Activated T-helper 17 cell treated with anti-CD3 and anti-CD28 coated beads, Interleukin-2, amount 50 U/mL, for 72 hours (primary cell): ENCODE measurements at regions not wholly inside any gene's neighbourhood (a gene's known extent, or its start where the extent isn't known, plus 50 kb on each side); places are given as distances from the start of the nearest gene placed in this dataset.

ENCODE experiments used
- ATAC-seq: fragments of 150-1000 bp; cut with Tn5 transposase; replicated peaks from 2 replicates; pipeline ENCODE4 v1.10.0; 2021; ENCODE audit warnings: mild to moderate bottlenecking, moderate library complexity
- H3K27ac Mint-ChIP-seq: one replicate; pipeline ENCODE4 v1.8.0; 2022; ENCODE audit warnings: mixed read lengths
- H3K27me3 Mint-ChIP-seq: one replicate; pipeline ENCODE4 v1.8.0; 2022; ENCODE audit warnings: mixed read lengths
- H3K36me3 Mint-ChIP-seq: one replicate; pipeline ENCODE4 v1.8.0; 2022; ENCODE audit warnings: low read depth, mild to moderate bottlenecking, mixed read lengths
- H3K4me1 Mint-ChIP-seq: one replicate; pipeline ENCODE4 v1.8.0; 2022; ENCODE audit warnings: mixed read lengths
- H3K4me3 Mint-ChIP-seq: one replicate; pipeline ENCODE4 v1.8.0; 2022; ENCODE audit warnings: mild to moderate bottlenecking, mixed read lengths
- H3K9me3 Mint-ChIP-seq: one replicate; pipeline ENCODE4 v1.8.0; 2022; ENCODE audit warnings: mixed read lengths

DNA sequence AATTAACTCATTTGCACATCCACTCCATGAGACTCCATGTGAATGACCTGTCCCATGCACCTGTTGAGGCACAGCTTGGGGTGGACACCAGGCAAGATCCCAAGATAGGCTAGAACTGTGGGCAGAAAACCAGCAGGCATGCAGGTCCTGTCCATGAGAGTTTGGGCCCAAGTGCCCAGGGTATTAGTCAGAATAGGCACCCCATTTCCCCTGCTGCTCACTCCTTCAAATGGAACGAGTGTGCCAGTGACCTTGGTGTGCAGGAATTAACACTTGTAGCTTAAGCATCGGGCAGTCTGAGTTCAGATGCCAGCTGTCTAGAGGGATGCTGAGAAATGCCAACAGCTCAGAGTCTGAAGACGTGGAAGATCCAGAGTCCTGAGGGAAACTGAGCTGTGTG is 254.1 kb upstream of the GLI3 start:
- Mint-ChIP-seq H3K27me3 (peaks cover 16% of the 10 kb centered on the region), H3K36me3 (no peaks in the 10 kb centered on the region), H3K4me3 (no peak overlapping the region), H3K9me3 (peaks cover 4% of the 10 kb centered on the region), H3K4me1 (peaks cover 4% of the 10 kb centered on the region), H3K27ac (no peak overlapping the region)
- no peak for ATAC-seq

DNA sequence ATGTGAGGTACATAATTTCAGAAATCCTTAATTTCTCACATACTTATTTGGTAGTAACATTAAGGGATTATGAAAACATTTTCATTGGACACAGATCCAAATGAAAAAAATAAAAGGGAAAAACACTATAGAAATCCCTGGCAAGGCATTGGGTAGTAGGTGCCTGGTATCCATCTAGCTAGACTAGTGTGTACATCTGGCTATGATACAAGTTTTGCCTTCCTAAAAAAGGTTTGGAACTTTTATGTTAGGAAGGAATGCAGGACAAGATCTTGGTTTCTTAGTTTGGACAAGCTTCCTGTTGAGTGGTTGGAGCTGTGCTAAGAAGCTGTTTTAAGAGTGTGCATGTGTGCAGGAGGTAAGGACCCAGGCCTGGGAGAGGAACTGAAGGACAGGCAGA is 252.3 kb upstream of the GLI3 start:
- no peaks in the 10 kb centered on the region for H3K36me3 Mint-ChIP-seq
- H3K9me3 Mint-ChIP-seq: peaks cover 4% of the 10 kb centered on the region
- H3K27ac Mint-ChIP-seq: no peak overlapping the region
- ATAC-seq: no peak
- peaks cover 4% of the 10 kb centered on the region for H3K4me1 Mint-ChIP-seq
- H3K27me3 Mint-ChIP-seq: peaks cover 5% of the 10 kb centered on the region
- no peak overlapping the region for H3K4me3 Mint-ChIP-seq

DNA sequence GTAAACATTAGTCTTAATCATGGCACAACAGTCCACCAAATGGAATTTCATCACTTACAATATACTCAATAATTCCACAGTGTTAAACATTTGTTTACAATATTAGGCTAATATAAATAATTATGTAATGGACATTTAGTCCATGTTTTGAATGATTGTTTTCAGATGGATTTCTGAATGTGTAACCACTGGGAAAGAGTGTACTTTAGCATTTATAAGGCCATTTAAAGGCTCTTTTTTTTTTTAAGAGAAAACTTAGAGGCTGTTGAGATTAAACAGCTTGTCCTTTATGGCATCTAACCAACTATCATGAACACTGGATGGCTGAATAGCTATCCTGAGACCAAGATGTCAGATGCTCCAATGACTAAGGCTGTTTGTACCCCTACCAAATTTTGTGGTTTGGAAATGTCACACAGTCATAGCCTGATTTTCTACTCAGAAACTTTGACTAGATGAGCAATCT is 248.3 kb upstream of the GLI3 start:
- Mint-ChIP-seq H3K9me3 (peaks cover 4% of the 10 kb centered on the region), H3K36me3 (no peaks in the 10 kb centered on the region), H3K4me3 (no peak overlapping the region), H3K27me3 (no peaks in the 10 kb centered on the region), H3K4me1 (no peaks in the 10 kb centered on the region), H3K27ac (no peak overlapping the region)
- ATAC-seq: peak; percentile 60

DNA sequence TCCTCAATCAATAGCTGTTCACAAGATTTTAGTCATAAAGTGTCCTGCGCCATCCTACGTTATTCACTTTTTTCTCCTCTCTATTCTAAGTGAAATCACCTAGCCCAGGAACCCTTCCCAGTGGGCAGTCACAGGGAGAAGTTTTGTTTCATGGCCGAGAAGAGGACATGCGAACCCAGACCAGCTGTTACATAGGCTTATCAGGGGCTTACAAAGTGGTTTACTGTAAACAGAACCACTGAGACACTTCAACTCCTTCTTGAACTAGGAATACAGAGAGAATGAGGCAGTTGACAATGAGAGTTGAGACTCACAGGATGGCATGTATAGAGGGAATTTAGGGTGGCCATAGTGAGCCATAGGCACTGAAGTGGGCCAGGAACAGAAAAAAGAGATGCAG is 246.9 kb upstream of the GLI3 start:
- H3K27me3 Mint-ChIP-seq: no peaks in the 10 kb centered on the region
- H3K4me3 Mint-ChIP-seq: no peak overlapping the region
- peaks cover 4% of the 10 kb centered on the region for H3K9me3 Mint-ChIP-seq
- H3K27ac Mint-ChIP-seq: no peak overlapping the region
- ATAC-seq: no peak
- H3K4me1 Mint-ChIP-seq: no peaks in the 10 kb centered on the region
- H3K36me3 Mint-ChIP-seq: no peaks in the 10 kb centered on the region

DNA sequence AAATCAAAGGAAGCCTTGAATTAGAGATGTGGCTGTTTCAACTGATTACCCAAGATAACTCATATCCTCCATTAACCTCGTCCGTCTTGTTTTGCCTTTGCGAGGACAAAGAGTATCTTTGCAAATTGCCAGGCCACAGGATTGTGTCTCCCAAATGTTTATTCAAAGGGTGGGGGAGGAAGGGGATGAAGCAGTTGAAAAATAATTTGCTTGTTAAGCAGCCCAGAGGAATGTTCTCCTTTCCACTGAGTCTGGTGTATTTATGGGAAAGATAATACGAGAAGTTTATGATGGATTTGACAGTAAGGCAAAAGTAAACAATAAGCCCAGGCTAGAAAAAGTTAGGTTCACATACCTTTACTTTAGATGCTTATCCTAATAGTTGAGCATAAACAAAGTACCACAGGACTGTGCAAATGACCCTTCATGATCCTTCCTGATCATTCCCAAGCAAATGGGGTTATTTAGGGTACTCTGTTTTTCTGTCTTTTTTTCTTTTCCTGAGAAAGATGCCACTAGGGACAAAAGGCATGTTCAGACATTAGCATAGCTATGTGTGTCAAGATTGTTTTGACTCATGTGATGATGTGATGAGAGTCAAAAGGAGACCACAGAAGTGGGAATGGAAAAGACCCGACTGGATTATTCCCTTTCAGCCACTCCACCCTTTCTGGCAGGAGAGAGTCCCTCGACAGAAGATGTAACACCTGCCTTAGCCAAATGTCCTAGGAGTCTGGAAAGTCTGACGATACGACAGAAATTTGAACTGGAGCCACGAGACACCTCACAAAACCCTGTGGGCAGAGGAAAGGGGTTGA is 243.0 kb upstream of the GLI3 start:
- Mint-ChIP-seq H3K36me3 (no peaks in the 10 kb centered on the region), H3K4me3 (no peak overlapping the region), H3K9me3 (peaks cover 1% of the 10 kb centered on the region), H3K27me3 (no peaks in the 10 kb centered on the region), H3K4me1 (no peaks in the 10 kb centered on the region), H3K27ac (no peak overlapping the region)
- ATAC-seq: no peak

DNA sequence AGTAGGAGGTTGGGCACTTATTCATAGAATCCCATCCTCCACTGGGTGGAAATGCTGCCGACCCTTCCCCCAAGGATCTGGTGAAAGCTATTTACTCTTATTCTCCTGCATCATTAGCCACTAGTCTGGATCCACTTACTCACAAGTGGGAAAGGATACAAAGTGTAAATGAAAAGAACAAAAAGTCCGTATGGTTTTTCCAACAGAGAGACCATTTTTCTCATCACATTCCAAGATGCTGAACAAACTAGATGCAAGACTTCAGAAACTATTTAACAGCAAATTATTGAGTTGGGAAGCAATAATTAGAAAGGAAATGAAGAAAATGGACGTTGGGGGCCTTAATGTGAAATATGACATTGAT is 242.4 kb upstream of the GLI3 start:
- no peaks in the 10 kb centered on the region for H3K4me1 Mint-ChIP-seq
- H3K36me3 Mint-ChIP-seq: no peaks in the 10 kb centered on the region
- no peak overlapping the region for H3K4me3 Mint-ChIP-seq
- ATAC-seq: no peak
- H3K9me3 Mint-ChIP-seq: peaks cover 7% of the 10 kb centered on the region
- H3K27me3 Mint-ChIP-seq: no peaks in the 10 kb centered on the region
- no peak overlapping the region for H3K27ac Mint-ChIP-seq

DNA sequence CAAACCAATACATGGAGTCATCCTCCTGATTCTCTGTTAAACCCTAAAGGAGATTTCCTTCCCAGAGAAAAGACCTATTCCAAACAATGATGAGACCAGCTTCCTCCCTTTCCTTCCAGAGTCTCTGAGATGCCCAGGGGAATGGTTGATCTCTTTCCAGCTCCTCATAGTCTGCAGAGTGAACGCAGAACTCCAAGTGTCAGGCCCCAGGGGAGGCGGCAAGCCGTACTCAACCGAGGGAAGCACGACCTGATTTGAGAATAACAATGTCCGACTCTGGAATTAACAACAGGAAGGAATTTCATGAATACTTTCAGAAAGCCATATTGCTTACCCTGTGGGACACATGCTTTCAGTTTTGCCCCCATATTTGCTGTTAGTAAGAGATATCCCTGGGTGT is 241.7 kb upstream of the GLI3 start:
- H3K27ac Mint-ChIP-seq: no peak overlapping the region
- no peaks in the 10 kb centered on the region for H3K4me1 Mint-ChIP-seq
- H3K9me3 Mint-ChIP-seq: peaks cover 11% of the 10 kb centered on the region
- H3K4me3 Mint-ChIP-seq: no peak overlapping the region
- H3K36me3 Mint-ChIP-seq: no peaks in the 10 kb centered on the region
- H3K27me3 Mint-ChIP-seq: no peaks in the 10 kb centered on the region
- ATAC-seq: no peak

DNA sequence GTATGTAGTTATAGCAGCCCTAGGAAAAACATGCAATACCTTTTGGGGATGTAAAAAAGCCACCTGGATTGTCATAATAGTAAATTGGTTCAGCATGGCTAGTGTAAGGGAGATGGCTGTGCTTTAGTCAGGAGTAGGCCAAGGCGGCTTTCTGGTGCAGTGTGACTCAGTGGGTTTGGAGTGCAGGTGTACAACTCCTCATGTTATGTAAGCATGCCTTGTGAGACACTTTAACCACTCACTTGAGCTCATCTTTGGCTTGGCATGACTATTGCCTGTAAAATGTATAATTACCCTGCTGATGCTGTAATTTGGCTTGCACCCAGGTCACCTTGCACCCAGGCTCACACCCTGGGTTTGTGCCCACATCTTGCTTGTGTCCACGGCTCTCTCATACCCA is 239.2 kb upstream of the GLI3 start:
- no peak overlapping the region for H3K4me3 Mint-ChIP-seq
- H3K27me3 Mint-ChIP-seq: no peaks in the 10 kb centered on the region
- H3K9me3 Mint-ChIP-seq: peaks cover 16% of the 10 kb centered on the region
- no peaks in the 10 kb centered on the region for H3K4me1 Mint-ChIP-seq
- no peak for ATAC-seq
- H3K27ac Mint-ChIP-seq: no peak overlapping the region
- H3K36me3 Mint-ChIP-seq: no peaks in the 10 kb centered on the region

DNA sequence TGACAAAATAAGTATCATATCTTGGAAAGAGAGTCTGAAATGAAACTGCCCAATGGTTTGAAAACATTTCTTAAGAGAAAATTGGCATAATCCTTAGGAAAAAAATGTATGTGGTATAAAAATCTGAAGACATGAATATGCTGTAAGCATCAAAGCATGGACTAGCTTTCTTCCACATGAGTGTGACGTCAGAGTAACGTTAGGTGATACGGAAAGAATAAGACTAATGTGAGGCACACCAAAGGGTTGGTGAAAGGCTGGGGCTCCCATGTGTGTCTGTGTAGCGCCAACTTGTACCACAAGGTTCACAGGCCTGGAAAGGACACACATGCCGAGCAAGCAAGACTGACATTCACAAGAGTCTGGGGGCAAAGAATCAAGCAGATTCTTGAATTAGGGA is 238.1 kb upstream of the GLI3 start:
- Mint-ChIP-seq H3K36me3 (no peaks in the 10 kb centered on the region), H3K27ac (no peak overlapping the region), H3K4me3 (no peak overlapping the region), H3K9me3 (peaks cover 16% of the 10 kb centered on the region), H3K4me1 (no peaks in the 10 kb centered on the region), H3K27me3 (no peaks in the 10 kb centered on the region)
- ATAC-seq: no peak

DNA sequence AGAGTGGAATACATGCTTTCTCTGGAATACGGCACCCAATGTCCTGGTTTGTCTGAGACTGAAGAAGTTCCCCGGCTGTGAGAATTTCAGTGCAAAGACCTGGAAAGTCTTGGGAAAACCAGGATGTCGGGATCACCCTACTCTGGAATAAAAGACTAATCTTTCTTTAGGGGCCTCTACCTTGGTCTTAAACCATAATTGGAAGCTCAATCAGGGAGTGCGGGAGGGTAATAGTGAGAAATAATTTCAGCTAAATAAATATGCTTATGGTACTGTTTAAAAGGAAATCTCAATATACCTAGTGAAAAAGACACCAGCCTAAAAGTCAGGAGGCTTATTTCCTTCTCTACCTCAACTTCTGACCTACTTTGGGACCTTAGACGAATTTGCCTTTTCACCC is 236.1 kb upstream of the GLI3 start:
- ATAC-seq: no peak
- no peaks in the 10 kb centered on the region for H3K36me3 Mint-ChIP-seq
- no peak overlapping the region for H3K27ac Mint-ChIP-seq
- peaks cover 16% of the 10 kb centered on the region for H3K9me3 Mint-ChIP-seq
- H3K4me3 Mint-ChIP-seq: no peak overlapping the region
- H3K27me3 Mint-ChIP-seq: no peaks in the 10 kb centered on the region
- H3K4me1 Mint-ChIP-seq: no peaks in the 10 kb centered on the region

DNA sequence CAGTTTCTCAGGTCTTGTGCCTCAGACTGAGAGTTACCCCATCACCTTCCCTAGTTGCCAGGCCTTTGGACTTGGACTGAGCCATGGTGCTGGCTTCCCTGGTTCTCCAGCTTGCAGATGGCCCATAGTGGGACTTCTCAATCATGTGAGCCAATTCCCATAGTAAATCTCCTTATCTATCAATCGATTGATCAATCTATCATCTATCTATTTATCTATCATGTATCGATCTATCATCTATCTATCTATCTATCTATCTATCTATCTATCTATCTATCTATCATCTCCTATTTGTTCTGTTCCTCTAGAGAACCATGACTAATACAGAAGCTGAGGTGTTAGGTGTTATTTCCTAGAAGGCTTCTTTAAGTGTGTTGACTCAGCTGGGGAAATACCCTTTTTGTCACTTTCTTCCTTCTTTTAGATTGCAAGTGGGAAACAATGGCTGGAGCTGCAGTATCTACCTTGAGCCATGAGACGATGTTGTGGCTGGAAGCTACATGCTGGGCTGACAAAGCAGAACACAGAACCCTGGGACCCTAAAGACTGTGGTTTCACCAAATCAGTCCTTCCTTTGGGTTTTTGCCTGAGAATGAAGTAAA is 234.7 kb upstream of the GLI3 start:
- Mint-ChIP-seq H3K27ac (no peak overlapping the region), H3K4me3 (no peak overlapping the region), H3K36me3 (no peaks in the 10 kb centered on the region), H3K27me3 (no peaks in the 10 kb centered on the region), H3K4me1 (no peaks in the 10 kb centered on the region), H3K9me3 (peaks cover 16% of the 10 kb centered on the region)
- peak; percentile 92 for ATAC-seq

DNA sequence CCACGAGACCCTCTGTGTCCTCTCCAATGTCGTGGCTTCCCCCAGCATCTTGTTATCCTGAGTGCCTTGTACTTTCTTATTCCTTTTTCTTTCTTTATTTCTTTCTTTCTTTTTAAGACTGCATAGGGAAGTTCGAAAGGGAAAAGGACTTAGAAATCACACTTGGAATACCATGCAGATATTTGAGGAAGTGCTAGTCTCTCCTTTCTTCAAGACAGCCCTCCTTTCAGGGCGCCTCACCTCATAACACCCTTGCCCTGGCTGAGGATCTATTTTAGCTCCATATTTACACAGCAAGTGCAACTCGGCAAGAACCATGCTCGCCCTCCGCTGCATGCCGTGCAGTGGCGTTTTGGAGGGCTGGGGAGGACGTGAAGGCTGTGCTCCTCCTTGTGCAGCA is 232.3 kb upstream of the GLI3 start:
- Mint-ChIP-seq H3K36me3 (no peaks in the 10 kb centered on the region), H3K4me3 (no peak overlapping the region), H3K27ac (no peak overlapping the region), H3K4me1 (no peaks in the 10 kb centered on the region), H3K27me3 (no peaks in the 10 kb centered on the region), H3K9me3 (peaks cover 14% of the 10 kb centered on the region)
- no peak for ATAC-seq

DNA sequence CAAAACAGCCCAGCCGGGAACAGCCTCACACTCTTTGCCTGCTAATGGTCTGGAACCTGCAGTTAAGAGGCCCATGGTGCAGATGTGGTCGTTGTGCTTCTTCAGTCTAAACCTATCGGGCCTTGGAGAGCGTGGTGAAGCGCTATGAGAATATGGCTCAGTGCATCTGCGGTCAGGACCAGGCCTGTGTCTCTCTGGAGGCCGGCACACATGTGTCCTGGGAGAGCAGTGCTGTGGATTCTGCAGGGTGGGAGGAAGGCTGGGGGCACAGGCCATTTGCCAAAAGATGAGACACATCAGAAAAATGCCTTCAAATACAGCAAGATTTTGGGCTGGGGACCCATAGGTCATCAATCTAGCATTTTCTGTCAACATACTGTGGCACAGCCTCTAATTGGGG is 231.5 kb upstream of the GLI3 start:
- H3K36me3 Mint-ChIP-seq: no peaks in the 10 kb centered on the region
- H3K4me1 Mint-ChIP-seq: no peaks in the 10 kb centered on the region
- H3K9me3 Mint-ChIP-seq: peaks cover 11% of the 10 kb centered on the region
- peaks cover 3% of the 10 kb centered on the region for H3K27me3 Mint-ChIP-seq
- H3K27ac Mint-ChIP-seq: no peak overlapping the region
- no peak overlapping the region for H3K4me3 Mint-ChIP-seq
- no peak for ATAC-seq

DNA sequence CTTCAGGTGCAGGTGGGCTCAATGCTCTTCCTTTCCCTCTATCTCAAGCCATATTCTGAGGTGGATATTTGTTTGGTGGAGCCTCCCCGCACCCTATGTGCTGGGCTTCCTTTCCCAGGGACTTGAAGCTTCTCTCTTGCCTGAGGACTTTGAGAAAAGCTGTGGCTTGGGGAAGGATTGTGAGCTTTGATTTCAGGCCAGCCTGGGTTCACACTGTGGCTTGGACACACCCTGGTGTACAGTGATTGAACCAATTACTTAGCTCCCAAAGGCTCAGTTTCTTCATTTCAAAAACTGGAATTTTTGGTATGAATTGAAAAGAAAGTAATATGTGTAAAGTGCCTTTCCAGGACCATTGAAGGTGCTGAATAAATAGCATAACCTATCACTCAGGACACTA is 224.5 kb upstream of the GLI3 start:
- Mint-ChIP-seq H3K27me3 (peaks cover 4% of the 10 kb centered on the region), H3K27ac (no peak overlapping the region), H3K4me1 (no peaks in the 10 kb centered on the region), H3K4me3 (no peak overlapping the region), H3K36me3 (no peaks in the 10 kb centered on the region), H3K9me3 (peaks cover 5% of the 10 kb centered on the region)
- no peak for ATAC-seq

DNA sequence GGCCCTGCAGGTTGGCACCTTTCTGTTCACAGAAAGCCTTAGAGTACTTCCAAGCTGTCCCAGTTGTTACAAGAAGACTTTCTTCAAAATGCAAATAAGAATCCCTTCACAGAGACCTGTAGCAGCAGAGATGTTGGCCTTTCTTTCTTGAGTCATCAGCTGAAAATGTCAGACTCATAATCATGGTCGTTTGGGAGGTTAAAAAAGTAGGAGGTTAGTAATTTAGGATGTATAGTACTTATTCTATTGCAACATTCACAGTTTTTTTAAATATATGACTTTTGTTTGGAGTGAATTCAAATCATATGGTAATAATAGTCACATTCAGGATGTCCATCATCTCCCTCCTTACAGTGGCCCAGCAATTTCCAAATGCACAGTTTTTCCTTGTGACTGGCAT is 223.9 kb upstream of the GLI3 start:
- Mint-ChIP-seq H3K4me3 (no peak overlapping the region), H3K36me3 (no peaks in the 10 kb centered on the region), H3K27ac (no peak overlapping the region), H3K27me3 (peaks cover 4% of the 10 kb centered on the region), H3K9me3 (no peaks in the 10 kb centered on the region), H3K4me1 (no peaks in the 10 kb centered on the region)
- ATAC-seq: no peak
